ENCODE measurements at regions not wholly inside any gene's neighbourhood (a gene's known extent, or its start where the extent isn't known, plus 50 kb on each side); places are given as distances from the start of the nearest gene placed in this dataset.

DNA sequence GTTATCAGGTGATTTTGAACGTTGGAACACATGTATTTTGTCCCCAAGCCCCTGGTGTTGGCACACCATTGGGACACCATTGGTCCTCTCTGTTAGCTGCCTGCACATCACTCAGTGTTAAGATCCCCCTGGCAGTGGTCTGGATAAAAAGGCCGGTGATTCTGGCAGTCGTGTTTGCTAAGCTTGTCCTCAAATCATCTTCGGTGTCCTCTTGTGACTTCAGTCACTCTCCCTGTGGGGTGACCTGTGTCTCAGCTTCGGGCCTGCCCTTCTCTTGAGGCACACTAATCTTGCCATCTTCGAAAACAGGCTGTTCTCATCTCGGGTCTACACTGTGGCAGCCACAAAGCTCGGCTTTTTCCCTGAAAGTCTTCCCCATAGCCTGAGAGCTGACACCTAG lies 127.1 kb downstream of the ZIC5 start:
- TF ChIP-seq POLR2AphosphoS5 (IDR thresholded peaks at IDR 0.05; ENCODE audit: borderline replicate concordance, low read depth, low read length), result no peak
- no peak for TF ChIP-seq EZH2 (IDR thresholded peaks at IDR 0.05)
- TF ChIP-seq FOXP2 (optimal IDR thresholded peaks at IDR 0.05; ENCODE audit: control extremely low read depth, extremely low read length, insufficient read depth), result no peak

Data from SK-N-MC (cell line).